ENCODE measurements at regions not wholly inside any gene's neighbourhood (a gene's known extent, or its start where the extent isn't known, plus 50 kb on each side); places are given as distances from the start of the nearest gene placed in this dataset.

DNA sequence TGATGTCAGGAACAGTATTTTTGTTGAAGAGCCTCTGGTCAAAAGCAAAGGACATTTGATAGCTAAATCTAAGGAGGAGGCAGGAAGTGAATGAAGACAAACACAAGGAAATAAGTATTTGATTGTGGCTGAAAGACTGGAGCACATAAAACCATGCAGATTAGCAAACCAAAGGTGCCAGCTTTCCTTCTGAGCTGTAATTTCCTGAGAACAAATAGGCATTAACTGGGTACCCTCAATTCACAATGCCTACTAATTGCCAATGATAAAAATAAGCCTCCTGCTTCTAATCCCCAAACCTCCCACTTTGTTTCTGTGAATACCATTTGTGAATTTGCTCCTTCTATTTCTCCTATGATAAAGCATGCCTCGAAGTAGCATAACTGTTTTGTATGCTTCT, 1279.6 kb upstream of the USP15 start:
- TF ChIP-seq, protein P1, sequence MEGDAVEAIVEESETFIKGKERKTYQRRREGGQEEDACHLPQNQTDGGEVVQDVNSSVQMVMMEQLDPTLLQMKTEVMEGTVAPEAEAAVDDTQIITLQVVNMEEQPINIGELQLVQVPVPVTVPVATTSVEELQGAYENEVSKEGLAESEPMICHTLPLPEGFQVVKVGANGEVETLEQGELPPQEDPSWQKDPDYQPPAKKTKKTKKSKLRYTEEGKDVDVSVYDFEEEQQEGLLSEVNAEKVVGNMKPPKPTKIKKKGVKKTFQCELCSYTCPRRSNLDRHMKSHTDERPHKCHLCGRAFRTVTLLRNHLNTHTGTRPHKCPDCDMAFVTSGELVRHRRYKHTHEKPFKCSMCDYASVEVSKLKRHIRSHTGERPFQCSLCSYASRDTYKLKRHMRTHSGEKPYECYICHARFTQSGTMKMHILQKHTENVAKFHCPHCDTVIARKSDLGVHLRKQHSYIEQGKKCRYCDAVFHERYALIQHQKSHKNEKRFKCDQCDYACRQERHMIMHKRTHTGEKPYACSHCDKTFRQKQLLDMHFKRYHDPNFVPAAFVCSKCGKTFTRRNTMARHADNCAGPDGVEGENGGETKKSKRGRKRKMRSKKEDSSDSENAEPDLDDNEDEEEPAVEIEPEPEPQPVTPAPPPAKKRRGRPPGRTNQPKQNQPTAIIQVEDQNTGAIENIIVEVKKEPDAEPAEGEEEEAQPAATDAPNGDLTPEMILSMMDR (IDR thresholded peaks at IDR 0.05) = no peak
- TF ChIP-seq POLR2A (IDR thresholded peaks at IDR 0.05) = no peak

Data from right lobe of liver (tissue), 4 donors.